ENCODE measurements at regions not wholly inside any gene's neighbourhood (a gene's known extent, or its start where the extent isn't known, plus 50 kb on each side); places are given as distances from the start of the nearest gene placed in this dataset.
"Not testable (repeated sequence)": the region's sequence is repeated elsewhere in the genome, so short reads cannot be mapped to it uniquely, and the experiment has no call there.

DNA sequence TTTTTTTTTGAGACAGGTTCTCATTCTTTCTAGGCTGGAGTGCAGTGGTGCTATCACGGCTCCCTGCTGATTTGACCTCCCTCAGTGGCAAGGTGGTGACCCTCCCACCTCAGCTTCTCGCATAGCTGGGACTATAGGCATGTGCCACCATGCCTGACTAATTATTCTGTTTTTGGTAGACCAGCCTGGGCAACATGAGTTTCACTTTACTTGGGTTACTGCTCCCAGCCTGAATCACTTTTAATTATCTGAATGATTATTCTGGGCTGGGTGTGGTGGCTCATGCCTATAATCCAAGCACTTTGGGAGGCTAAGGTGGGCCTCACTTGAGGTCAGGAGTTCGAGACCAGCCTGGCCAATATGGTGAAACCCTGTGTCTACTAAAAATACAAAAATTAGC, 308.2 kb downstream of the TYW1 start:
- H3K27ac ChIP-seq (ENCODE audit: low read depth); DNase-seq (ENCODE audit: low spot score); H3K27me3 Mint-ChIP-seq (ENCODE audit: insufficient read depth, low read depth, poor library complexity); H3K27ac Mint-ChIP-seq; H3F3A ChIP-seq (replicated peaks; ENCODE audit: low read depth); H3K9me3 Mint-ChIP-seq; H3K4me3 ChIP-seq; H4K20me1 ChIP-seq (replicated peaks; ENCODE audit: insufficient read depth); H2AFZ ChIP-seq; ATAC-seq; H3K27me3 ChIP-seq (ENCODE audit: insufficient read depth); H3K4me1 ChIP-seq (ENCODE audit: insufficient read depth); H3K4me2 ChIP-seq; H3K9me2 ChIP-seq (ENCODE audit: insufficient read depth); H3K4me1 Mint-ChIP-seq: not testable (repeated sequence)
- peaks cover 45% of the 10 kb centered on the region for H3K79me2 ChIP-seq (replicated peaks; ENCODE audit: insufficient read depth)
- Mint-ChIP-seq H3K36me3 (ENCODE audit: low read depth) (peaks cover 38% of the 10 kb centered on the region), H3K4me3 (peak overlapping the region; percentile 26; the same call in 1 of the 3 replicates)
- peaks cover 28% of the 10 kb centered on the region for H3K36me3 ChIP-seq (ENCODE audit: insufficient read depth)

DNA sequence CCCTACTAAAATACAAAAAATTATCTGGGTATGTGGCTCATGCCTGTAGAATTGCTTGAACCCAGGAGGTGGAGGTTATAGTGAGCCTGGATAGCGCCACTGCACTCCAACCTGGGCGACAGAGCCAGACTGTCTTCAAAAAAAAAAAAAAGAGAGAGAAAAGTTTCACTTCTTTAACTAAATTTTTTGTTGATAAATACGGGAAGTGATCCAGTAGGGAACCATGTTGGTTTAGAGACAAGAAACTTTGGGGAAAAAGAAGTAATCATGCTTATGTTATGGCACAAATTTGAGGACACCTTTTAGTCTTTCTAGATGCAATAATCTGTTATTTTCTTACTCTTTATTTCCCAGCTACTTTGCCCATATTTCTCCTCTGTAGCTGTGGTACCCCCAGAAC, 309.7 kb downstream of the TYW1 start:
- DNase-seq (ENCODE audit: low spot score): no peak
- H3K9me3 Mint-ChIP-seq: no peaks in the 10 kb centered on the region
- no peaks in the 10 kb centered on the region for H3K4me1 ChIP-seq (ENCODE audit: insufficient read depth)
- ATAC-seq: no peak
- H3K9me2 ChIP-seq (ENCODE audit: insufficient read depth): no peaks in the 10 kb centered on the region
- H3K4me2 ChIP-seq: no peak overlapping the region
- no peaks in the 10 kb centered on the region; the same call in 1 of the 2 replicates for H4K20me1 ChIP-seq (replicated peaks; ENCODE audit: insufficient read depth)
- no peak overlapping the region for H2AFZ ChIP-seq
- no peak overlapping the region for H3K27ac Mint-ChIP-seq
- no peak overlapping the region for H3K27ac ChIP-seq (ENCODE audit: low read depth)
- no peak overlapping the region for H3K4me3 Mint-ChIP-seq
- H3K79me2 ChIP-seq (replicated peaks; ENCODE audit: insufficient read depth): peaks cover 42% of the 10 kb centered on the region
- peaks cover 38% of the 10 kb centered on the region for H3K36me3 ChIP-seq (ENCODE audit: insufficient read depth)
- H3K4me1 Mint-ChIP-seq: peaks cover 3% of the 10 kb centered on the region; the same call in 2 of the 3 replicates
- H3K27me3 Mint-ChIP-seq (ENCODE audit: insufficient read depth, low read depth, poor library complexity): peaks cover 5% of the 10 kb centered on the region
- H3K27me3 ChIP-seq (ENCODE audit: insufficient read depth): no peaks in the 10 kb centered on the region
- H3F3A ChIP-seq (replicated peaks; ENCODE audit: low read depth): no peaks in the 10 kb centered on the region
- H3K4me3 ChIP-seq: no peak overlapping the region
- peaks cover 53% of the 10 kb centered on the region for H3K36me3 Mint-ChIP-seq (ENCODE audit: low read depth)
- TF ChIP-seq, protein P1, sequence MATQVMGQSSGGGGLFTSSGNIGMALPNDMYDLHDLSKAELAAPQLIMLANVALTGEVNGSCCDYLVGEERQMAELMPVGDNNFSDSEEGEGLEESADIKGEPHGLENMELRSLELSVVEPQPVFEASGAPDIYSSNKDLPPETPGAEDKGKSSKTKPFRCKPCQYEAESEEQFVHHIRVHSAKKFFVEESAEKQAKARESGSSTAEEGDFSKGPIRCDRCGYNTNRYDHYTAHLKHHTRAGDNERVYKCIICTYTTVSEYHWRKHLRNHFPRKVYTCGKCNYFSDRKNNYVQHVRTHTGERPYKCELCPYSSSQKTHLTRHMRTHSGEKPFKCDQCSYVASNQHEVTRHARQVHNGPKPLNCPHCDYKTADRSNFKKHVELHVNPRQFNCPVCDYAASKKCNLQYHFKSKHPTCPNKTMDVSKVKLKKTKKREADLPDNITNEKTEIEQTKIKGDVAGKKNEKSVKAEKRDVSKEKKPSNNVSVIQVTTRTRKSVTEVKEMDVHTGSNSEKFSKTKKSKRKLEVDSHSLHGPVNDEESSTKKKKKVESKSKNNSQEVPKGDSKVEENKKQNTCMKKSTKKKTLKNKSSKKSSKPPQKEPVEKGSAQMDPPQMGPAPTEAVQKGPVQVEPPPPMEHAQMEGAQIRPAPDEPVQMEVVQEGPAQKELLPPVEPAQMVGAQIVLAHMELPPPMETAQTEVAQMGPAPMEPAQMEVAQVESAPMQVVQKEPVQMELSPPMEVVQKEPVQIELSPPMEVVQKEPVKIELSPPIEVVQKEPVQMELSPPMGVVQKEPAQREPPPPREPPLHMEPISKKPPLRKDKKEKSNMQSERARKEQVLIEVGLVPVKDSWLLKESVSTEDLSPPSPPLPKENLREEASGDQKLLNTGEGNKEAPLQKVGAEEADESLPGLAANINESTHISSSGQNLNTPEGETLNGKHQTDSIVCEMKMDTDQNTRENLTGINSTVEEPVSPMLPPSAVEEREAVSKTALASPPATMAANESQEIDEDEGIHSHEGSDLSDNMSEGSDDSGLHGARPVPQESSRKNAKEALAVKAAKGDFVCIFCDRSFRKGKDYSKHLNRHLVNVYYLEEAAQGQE (IDR thresholded peaks at IDR 0.05; ENCODE audit: unreplicated experiment): no peak
- TF ChIP-seq EZH2 (IDR thresholded peaks at IDR 0.05; ENCODE audit: low read depth, unreplicated experiment) (no peak), ZNF331 (CRISPR knock-in tag; IDR thresholded peaks at IDR 0.05; ENCODE audit: low read depth) (no peak), STAT1 (IDR thresholded peaks at IDR 0.05; ENCODE audit: unreplicated experiment) (no peak), NANOG (IDR thresholded peaks at IDR 0.05; ENCODE audit: borderline replicate concordance) (no peak), EZH2phosphoT487 (IDR thresholded peaks at IDR 0.05; ENCODE audit: unreplicated experiment) (no peak), ZNF114 (CRISPR knock-in tag; IDR thresholded peaks at IDR 0.05) (no peak)
- TF ChIP-seq, protein P2, sequence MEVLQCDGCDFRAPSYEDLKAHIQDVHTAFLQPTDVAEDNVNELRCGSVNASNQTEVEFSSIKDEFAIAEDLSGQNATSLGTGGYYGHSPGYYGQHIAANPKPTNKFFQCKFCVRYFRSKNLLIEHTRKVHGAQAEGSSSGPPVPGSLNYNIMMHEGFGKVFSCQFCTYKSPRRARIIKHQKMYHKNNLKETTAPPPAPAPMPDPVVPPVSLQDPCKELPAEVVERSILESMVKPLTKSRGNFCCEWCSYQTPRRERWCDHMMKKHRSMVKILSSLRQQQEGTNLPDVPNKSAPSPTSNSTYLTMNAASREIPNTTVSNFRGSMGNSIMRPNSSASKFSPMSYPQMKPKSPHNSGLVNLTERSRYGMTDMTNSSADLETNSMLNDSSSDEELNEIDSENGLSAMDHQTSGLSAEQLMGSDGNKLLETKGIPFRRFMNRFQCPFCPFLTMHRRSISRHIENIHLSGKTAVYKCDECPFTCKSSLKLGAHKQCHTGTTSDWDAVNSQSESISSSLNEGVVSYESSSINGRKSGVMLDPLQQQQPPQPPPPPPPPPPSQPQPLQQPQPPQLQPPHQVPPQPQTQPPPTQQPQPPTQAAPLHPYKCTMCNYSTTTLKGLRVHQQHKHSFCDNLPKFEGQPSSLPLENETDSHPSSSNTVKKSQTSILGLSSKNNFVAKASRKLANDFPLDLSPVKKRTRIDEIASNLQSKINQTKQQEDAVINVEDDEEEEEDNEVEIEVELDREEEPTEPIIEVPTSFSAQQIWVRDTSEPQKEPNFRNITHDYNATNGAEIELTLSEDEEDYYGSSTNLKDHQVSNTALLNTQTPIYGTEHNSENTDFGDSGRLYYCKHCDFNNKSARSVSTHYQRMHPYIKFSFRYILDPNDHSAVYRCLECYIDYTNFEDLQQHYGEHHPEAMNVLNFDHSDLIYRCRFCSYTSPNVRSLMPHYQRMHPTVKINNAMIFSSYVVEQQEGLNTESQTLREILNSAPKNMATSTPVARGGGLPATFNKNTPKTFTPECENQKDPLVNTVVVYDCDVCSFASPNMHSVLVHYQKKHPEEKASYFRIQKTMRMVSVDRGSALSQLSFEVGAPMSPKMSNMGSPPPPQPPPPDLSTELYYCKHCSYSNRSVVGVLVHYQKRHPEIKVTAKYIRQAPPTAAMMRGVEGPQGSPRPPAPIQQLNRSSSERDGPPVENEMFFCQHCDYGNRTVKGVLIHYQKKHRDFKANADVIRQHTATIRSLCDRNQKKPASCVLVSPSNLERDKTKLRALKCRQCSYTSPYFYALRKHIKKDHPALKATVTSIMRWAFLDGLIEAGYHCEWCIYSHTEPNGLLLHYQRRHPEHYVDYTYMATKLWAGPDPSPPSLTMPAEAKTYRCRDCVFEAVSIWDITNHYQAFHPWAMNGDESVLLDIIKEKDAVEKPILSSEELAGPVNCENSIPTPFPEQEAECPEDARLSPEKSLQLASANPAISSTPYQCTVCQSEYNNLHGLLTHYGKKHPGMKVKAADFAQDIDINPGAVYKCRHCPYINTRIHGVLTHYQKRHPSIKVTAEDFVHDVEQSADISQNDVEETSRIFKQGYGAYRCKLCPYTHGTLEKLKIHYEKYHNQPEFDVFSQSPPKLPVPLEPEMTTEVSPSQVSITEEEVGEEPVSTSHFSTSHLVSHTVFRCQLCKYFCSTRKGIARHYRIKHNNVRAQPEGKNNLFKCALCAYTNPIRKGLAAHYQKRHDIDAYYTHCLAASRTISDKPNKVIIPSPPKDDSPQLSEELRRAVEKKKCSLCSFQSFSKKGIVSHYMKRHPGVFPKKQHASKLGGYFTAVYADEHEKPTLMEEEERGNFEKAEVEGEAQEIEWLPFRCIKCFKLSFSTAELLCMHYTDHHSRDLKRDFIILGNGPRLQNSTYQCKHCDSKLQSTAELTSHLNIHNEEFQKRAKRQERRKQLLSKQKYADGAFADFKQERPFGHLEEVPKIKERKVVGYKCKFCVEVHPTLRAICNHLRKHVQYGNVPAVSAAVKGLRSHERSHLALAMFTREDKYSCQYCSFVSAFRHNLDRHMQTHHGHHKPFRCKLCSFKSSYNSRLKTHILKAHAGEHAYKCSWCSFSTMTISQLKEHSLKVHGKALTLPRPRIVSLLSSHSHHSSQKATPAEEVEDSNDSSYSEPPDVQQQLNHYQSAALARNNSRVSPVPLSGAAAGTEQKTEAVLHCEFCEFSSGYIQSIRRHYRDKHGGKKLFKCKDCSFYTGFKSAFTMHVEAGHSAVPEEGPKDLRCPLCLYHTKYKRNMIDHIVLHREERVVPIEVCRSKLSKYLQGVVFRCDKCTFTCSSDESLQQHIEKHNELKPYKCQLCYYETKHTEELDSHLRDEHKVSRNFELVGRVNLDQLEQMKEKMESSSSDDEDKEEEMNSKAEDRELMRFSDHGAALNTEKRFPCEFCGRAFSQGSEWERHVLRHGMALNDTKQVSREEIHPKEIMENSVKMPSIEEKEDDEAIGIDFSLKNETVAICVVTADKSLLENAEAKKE (CRISPR knock-in tag; IDR thresholded peaks at IDR 0.05): no peak
